HG02840 (cell line): ENCODE measurements at regions not wholly inside any gene's neighbourhood (a gene's known extent, or its start where the extent isn't known, plus 50 kb on each side); places are given as distances from the start of the nearest gene placed in this dataset.

Experiments used
- ATAC-seq: cut with Tn5 transposase; IDR thresholded peaks from one replicate; pipeline ENCODE4 v1.9.1; 2021; ENCODE audit warnings: mild to moderate bottlenecking, moderate library complexity, moderate number of reproducible peaks; ENCODE audit not compliant: unreplicated experiment, low FRiP score

- ATAC-seq = no peak
Measured at GRCh38 chr10:2674451-2674850, 392.9 kb upstream of the PFKP start.

GRCh38 chr10:2670864-2671263 is 396.5 kb upstream of the PFKP start:
- ATAC-seq = no peak

GRCh38 chr10:2665772-2666171 is 401.6 kb upstream of the PFKP start:
- ATAC-seq = no peak

- ATAC-seq = no peak
Measured at GRCh38 chr10:2660276-2660675, 407.1 kb upstream of the PFKP start.

- ATAC-seq = no peak
Measured at GRCh38 chr10:2659660-2660209, 407.6 kb upstream of the PFKP start.

- ATAC-seq = no peak
Measured at GRCh38 chr10:2658780-2659179, 408.6 kb upstream of the PFKP start.

GRCh38 chr10:2650328-2650727 is 417.0 kb upstream of the PFKP start:
- no peak for ATAC-seq

- ATAC-seq = no peak
Measured at GRCh38 chr10:2641028-2641427, 426.3 kb upstream of the PFKP start.

DNA sequence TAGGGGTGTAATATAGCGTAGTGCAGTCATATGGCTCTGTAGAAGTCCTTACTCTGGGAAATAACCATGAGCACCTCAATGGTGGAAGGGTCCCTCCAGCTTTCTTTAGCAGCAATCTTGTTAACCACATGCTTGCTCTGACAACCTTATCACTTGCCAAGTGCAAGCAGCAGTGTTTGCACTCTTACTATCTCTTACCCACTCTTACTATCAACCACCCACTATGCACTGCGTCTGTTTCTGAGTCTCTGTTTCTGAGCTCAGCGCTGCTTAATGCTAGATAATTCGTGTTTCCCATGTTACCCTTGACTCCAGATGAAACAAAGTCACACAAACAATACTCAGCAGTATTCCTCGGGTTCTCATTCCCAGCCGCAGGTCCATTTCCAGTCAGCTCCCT is 433.7 kb upstream of the PFKP start:
- no peak for ATAC-seq

- ATAC-seq = no peak
Measured at GRCh38 chr10:2631557-2632205, 435.7 kb upstream of the PFKP start.

DNA sequence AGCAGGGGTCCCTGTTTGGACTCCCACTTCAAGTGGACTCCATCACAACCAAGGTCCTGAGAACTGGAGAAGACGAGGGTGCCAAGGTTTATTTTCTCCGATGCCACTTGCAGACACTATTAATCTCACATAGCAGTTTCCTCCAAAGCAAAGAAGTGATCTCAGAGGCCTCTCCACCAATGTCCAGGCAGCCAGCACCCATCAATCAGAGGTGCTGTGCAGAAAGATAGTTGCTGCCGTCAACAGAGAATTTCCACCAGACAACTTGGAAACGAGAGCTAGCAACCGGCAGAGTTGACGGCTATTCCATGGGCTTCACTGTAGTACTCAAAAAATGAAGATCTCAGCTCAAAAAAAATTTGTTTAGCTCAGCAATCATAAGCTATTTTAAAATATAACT is 438.6 kb upstream of the PFKP start:
- ATAC-seq = no peak

- no peak for ATAC-seq
Measured at GRCh38 chr10:2627969-2628368, 439.4 kb upstream of the PFKP start.

- ATAC-seq = no peak
Measured at GRCh38 chr10:2625094-2625493, 442.3 kb upstream of the PFKP start.

DNA sequence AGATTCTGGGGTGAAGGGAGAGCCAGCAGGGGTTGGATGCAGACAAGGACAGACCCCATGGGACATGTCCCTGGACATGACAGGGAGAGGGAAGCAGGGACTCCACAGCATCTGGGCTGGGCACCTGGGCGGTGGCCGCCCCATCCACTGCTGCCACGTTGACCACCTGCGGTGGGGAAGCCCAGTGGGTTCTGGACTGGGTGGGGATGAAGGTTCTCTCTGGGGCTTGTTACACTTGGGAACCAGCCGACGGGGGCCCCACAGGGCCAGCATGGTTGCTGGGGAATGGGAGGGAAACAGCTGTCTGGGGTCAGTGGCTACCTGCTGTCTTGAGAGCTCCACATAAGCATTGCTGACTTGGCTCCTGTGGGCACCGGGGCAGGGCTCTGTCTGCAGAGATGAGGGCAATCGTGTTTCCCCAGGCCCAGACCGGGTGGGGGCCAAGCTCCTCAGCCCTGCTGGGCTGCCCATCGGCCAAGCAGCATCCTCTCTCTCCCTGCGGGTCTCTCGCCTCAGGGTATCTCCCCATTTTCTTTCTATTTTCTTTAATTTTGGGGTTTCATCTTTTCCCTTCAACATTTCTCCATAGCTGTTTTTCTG is 443.6 kb upstream of the PFKP start:
- no peak for ATAC-seq

DNA sequence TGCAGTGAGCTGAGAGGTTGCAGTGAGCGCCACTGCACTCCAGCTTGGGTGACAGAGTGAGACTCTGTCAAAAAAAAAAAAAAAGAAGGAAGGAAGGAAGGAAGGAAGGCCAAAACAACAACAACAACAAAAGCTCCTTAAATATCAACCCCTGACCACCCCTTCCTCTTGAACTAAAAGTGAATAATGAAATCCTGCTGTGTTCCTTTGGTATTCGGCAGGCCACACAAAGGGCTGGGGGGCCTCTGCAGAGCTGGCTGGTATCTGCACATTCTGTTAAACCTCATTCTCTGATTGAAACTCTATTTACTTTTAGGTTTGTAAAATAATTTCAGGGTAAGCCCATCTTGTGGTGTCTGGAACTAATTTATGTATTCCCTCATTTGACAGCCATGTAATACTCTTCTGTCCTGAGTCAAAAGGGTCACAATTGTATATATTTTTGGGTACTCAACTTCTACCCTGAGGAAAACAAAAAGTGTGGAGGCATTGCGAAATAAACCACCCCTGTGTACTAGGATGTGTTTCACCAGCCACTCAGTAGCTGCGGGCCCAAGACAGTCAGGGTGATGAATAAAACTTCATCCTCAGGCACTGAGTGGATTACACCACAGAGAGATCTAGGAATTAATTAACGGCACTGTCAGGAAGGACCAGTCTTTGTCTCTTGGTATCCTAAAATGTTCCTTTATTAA is 446.4 kb upstream of the PFKP start:
- no peak for ATAC-seq

- ATAC-seq = no peak
Measured at GRCh38 chr10:2619916-2620315, 447.4 kb upstream of the PFKP start.

GRCh38 chr10:2619472-2619871 is 447.9 kb upstream of the PFKP start:
- ATAC-seq = no peak

DNA sequence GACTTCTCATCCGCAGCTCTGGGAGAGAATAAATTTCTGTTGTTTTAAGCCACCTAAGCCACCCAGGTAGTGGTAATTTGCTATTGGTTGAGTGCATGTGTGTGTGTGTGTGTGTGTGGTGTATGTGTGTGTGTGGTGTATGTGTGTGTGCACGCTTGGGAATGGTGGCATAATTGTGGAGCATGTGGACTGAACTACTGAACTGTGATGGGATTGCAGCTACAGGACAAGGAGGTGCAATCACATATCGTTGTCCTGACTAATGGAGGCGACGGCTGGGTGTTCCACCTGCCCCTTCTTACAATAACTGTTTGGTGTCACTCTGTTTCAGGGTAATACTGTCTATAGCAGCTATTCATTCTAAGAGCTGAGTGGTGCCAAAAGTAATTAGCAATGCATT is 448.7 kb upstream of the PFKP start:
- no peak for ATAC-seq

DNA sequence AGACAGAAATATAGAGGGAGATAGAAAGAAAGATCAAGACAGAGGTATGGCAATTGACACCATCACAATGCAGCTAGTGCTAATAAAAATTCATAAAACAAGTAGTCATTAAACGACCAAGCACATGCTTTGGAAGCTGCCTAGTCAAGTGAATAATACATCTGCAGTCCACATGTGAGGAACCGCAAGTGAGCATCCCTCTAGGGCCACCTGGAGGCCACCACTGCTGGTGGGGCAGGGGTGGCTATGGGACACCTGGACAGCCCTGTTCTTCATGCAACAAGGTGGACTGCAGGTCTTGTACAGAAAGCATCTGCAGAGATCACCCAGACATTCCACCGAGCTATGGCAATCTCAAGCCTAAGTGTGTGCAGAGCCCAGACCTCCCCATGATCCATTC is 451.1 kb upstream of the PFKP start:
- ATAC-seq = no peak

DNA sequence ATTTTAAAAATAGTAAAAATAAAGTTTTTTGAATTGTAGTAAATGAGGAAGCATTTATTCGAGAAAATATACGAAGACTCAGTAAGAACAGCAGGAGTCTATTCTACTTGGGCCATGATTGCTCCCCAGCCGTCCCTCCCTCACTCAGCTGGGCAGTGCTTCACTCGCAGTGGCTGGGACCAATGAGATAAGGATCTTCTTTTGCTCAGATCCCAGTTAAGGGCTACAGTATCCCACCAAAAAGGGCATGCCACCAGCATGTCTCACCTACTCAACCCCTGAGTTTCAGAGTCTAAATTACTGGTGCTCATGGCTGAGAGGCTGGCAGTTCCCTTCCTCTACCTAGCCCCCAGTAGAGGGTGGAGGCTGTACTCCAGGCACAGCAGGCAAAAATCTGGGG is 455.7 kb upstream of the PFKP start:
- ATAC-seq = no peak

DNA sequence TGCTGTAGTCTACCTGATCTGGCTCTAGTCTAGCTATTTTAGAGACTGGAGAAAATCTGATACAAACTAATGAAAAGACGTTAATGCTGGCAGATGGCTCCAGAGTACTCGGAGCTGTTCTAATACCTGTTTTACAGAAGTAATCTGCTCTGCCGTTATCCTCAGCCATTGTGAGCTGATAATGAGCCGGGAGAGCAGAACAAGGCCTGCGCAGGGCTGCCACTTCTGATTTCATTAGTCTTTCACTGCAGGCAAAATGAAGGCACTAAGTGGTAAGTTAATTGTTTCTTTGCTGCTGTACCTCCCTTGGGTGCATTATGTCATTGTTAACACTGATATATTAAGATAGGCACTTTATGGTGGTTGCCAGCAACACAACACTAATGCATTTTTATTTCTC is 456.4 kb upstream of the PFKP start:
- no peak for ATAC-seq

DNA sequence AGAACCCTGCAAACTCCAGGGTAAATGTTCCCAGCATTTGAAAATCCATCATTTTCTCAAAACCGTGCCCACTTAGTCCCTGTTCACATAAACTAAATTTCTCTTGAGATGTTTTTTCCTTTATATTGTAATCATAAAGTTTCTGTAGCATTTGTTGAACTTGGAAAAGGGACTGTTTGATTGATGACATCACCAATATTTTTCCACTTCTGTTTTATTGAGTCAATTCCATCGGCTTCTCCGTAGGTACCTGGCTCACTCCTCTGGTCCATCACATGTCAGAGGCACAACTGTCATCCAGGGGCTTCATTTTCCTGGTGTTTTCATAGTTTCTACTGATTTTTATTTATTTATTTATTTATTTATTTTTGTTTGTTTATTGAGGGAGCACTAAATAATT is 462.5 kb upstream of the PFKP start:
- ATAC-seq = no peak
